ENCODE measurements at regions not wholly inside any gene's neighbourhood (a gene's known extent, or its start where the extent isn't known, plus 50 kb on each side); places are given as distances from the start of the nearest gene placed in this dataset.
"Not testable (repeated sequence)": the region's sequence is repeated elsewhere in the genome, so short reads cannot be mapped to it uniquely, and the experiment has no call there.

- DNase-seq (ENCODE audit: low spot score) = no peak
Measured at GRCh38 chr11:16536513-16536912, 180.2 kb upstream of the SOX6 start.

GRCh38 chr11:16528639-16529038, 172.3 kb upstream of the SOX6 start:
- DNase-seq (ENCODE audit: low spot score) = no peak

- no peak for DNase-seq (ENCODE audit: low spot score)
Measured at GRCh38 chr11:16527525-16528246, 171.3 kb upstream of the SOX6 start.

GRCh38 chr11:16526947-16527346, 170.6 kb upstream of the SOX6 start:
- DNase-seq (ENCODE audit: low spot score) = no peak

GRCh38 chr11:16520713-16521112, 164.4 kb upstream of the SOX6 start:
- DNase-seq (ENCODE audit: low spot score) = not testable (repeated sequence)

- no peak for DNase-seq (ENCODE audit: low spot score)
Measured at GRCh38 chr11:16512899-16513241, 156.5 kb upstream of the SOX6 start.

GRCh38 chr11:16512198-16512898, 156.0 kb upstream of the SOX6 start:
- DNase-seq (ENCODE audit: low spot score) = no peak

- DNase-seq (ENCODE audit: low spot score) = no peak
Measured at GRCh38 chr11:16511116-16512114, 155.1 kb upstream of the SOX6 start.

- no peak for DNase-seq (ENCODE audit: low spot score)
Measured at GRCh38 chr11:16505481-16505880, 149.1 kb upstream of the SOX6 start.

GRCh38 chr11:16503891-16504290, 147.5 kb upstream of the SOX6 start:
- DNase-seq (ENCODE audit: low spot score) = not testable (repeated sequence)

- no peak for DNase-seq (ENCODE audit: low spot score)
Measured at GRCh38 chr11:16494918-16495691, 138.8 kb upstream of the SOX6 start.

GRCh38 chr11:16484434-16484833, 128.1 kb upstream of the SOX6 start:
- no peak for DNase-seq (ENCODE audit: low spot score)

GRCh38 chr11:16474659-16475058, 118.3 kb upstream of the SOX6 start:
- DNase-seq (ENCODE audit: low spot score) = no peak

- DNase-seq (ENCODE audit: low spot score) = no peak
Measured at GRCh38 chr11:16469968-16470367, 113.6 kb upstream of the SOX6 start.

- DNase-seq (ENCODE audit: low spot score) = no peak
Measured at GRCh38 chr11:16468735-16469453, 112.5 kb upstream of the SOX6 start.

- no peak for DNase-seq (ENCODE audit: low spot score)
Measured at GRCh38 chr11:16460508-16460907, 104.2 kb upstream of the SOX6 start.

- DNase-seq (ENCODE audit: low spot score) = peak; percentile 68
Measured at GRCh38 chr11:16456366-16456765, 100.0 kb upstream of the SOX6 start.

GRCh38 chr11:16454289-16454863, 98.0 kb upstream of the SOX6 start:
- no peak for DNase-seq (ENCODE audit: low spot score)

- no peak for DNase-seq (ENCODE audit: low spot score)
Measured at GRCh38 chr11:16448123-16448717, 91.9 kb upstream of the SOX6 start.

- DNase-seq (ENCODE audit: low spot score) = no peak
Measured at GRCh38 chr11:16441461-16441860, 85.1 kb upstream of the SOX6 start.
